A673 (cell line): ENCODE measurements at regions not wholly inside any gene's neighbourhood (a gene's known extent, or its start where the extent isn't known, plus 50 kb on each side); places are given as distances from the start of the nearest gene placed in this dataset.

ENCODE experiments used
- BruUV-seq: library from RNA; stranded (reverse); fragments of 400-500 nt; replicated peaks from 2 replicates; lab custom pipeline; 2021; lab: Mats Ljungman, UMichigan
- CTCF ChIA-PET: fragments of 300-600 bp; sonication (Branson Sonifier 250); formaldehyde crosslinking; loops from one replicate; lab custom pipeline; 2022; ENCODE audit warnings: antibody characterized with exemption; lab: Charles Lee
- POLR2A ChIA-PET: fragments of 300-600 bp; sonication (Branson Sonifier 250); formaldehyde crosslinking; loops from one replicate; lab custom pipeline; 2022; ENCODE audit warnings: antibody characterized with exemption; ENCODE audit not compliant: low non-redundant PET; lab: Charles Lee
- DNase-seq: peaks from one replicate; pipeline ENCODE4 v3.0.0-alpha.2; 2015; ENCODE audit warnings: low spot score
- H3K27ac ChIP-seq: fragments of 200-600 bp; sonication (generic); 2 replicates; pipeline ENCODE4 v1.5.1; 2016; ENCODE audit warnings: mixed run types, low read depth, mild to moderate bottlenecking, mixed read lengths, antibody characterized with exemption, low read length; ENCODE audit not compliant: poor library complexity, severe bottlenecking
- H3K27me3 ChIP-seq: fragments of 200-600 bp; sonication (generic); replicated peaks from 2 replicates; pipeline ENCODE4 v1.6.1; 2017; ENCODE audit warnings: mixed run types, low read depth, mild to moderate bottlenecking, mixed read lengths, antibody characterized with exemption, low read length; ENCODE audit not compliant: insufficient read depth, poor library complexity
- H3K36me3 ChIP-seq: fragments of 200-600 bp; sonication (generic); 2 replicates; pipeline ENCODE4 v1.6.1; 2016; ENCODE audit warnings: mixed run types, mild to moderate bottlenecking, mixed read lengths, antibody characterized with exemption, low read length; ENCODE audit not compliant: insufficient read depth, poor library complexity, severe bottlenecking
- H3K4me1 ChIP-seq: fragments of 200-600 bp; sonication (generic); 2 replicates; pipeline ENCODE4 v1.6.1; 2017; ENCODE audit warnings: mixed run types, mild to moderate bottlenecking, mixed read lengths, antibody characterized with exemption, low read length; ENCODE audit not compliant: insufficient read depth, poor library complexity, severe bottlenecking
- H3K4me3 ChIP-seq: fragments of 200-600 bp; sonication (generic); 2 replicates; pipeline ENCODE4 v1.5.1; 2016; ENCODE audit warnings: low read depth, mixed run types, mild to moderate bottlenecking, mixed read lengths, low read length; ENCODE audit not compliant: poor library complexity, severe bottlenecking
- H3K9me3 ChIP-seq: fragments of 200-600 bp; sonication (generic); 2 replicates; pipeline ENCODE4 v1.6.1; 2016; ENCODE audit warnings: mixed run types, low read depth, mild to moderate bottlenecking, mixed read lengths, antibody characterized with exemption, low read length; ENCODE audit not compliant: poor library complexity, severe bottlenecking
- CTCF ChIP-seq: fragments of 300-800, 200-600 bp; sonication (generic); conservative IDR thresholded peaks from 2 replicates; pipeline ENCODE4 v1.5.1; 2017; ENCODE audit warnings: low read depth, mild to moderate bottlenecking, antibody characterized with exemption, low read length, moderate library complexity, mixed read lengths
- EZH2 ChIP-seq: fragments of 200-600 bp; sonication (generic); IDR thresholded peaks from 2 replicates; pipeline ENCODE4 v1.6.1; 2017; ENCODE audit warnings: borderline replicate concordance, low read depth, mild to moderate bottlenecking, mixed read lengths, antibody characterized with exemption, low read length; ENCODE audit not compliant: poor library complexity, severe bottlenecking
- intact Hi-C: fragments of 100-400 bp; cut with micrococcal nuclease; formaldehyde crosslinking; loops from one replicate; pipeline ENCODE4 v1.10.0; 2022; ENCODE audit not compliant: unreplicated experiment

DNA sequence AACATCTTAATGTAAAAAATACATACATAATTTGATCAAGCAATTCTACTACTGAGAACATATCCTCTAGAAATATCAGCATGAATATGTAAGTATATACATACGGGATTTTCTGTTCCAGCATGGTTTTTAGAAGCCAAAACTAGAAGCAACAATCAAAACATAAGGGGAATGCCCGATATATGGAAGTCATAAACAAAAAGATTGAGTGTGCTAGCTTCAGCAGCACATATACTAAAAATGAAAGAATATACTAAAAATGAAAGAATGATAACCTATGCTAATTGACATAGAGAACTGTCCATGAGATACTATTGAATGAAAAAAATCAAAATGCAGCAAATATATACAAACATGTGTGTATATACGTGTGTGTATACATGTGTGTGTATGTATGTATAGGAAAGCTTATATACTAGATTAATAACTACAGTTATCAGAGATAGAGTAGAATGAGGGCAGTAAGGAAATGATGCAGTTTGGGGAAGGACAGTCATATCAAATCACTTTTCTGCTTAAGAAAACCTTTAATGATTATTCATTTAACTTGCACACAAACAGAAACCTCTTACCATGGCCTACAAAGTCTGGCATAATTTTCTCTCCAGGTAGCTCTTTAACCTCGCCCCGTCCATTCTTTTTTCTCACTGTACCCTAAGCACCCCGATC, 72.9 kb downstream of the NPY start:
- H3K9me3 ChIP-seq: no peaks in the 10 kb centered on the region
- ChIA-PET CTCF (no interaction called here), POLR2A (no interaction called here)
- intact Hi-C loops: no loop called here
- no peak for TF ChIP-seq EZH2
- no peak for TF ChIP-seq CTCF
- H3K4me1 ChIP-seq: no peaks in the 10 kb centered on the region
- H3K36me3 ChIP-seq: no peaks in the 10 kb centered on the region
- no peak overlapping the region for H3K4me3 ChIP-seq
- BruUV-seq: no TSS peak
- no peaks in the 10 kb centered on the region for H3K27me3 ChIP-seq
- no peak for DNase-seq
- H3K27ac ChIP-seq: no peak overlapping the region

DNA sequence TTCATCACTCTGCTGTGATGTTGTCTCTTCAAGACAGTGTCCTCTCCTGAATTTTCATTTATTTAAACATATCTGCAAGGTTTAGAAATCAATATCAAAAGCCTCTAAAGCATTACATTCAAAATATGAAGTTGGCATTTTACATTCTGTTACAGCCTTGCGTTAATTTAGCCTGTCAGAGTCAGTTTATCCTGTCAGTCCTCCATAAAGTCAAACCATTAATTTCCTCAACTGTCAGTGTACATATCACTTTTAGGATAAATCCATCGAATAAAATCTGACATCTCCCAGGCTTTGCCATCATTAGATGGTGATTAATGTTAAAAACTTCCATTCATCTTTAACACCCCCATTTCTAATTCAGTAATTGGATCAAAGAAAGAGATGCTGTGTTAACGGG, 77.0 kb downstream of the NPY start:
- TF ChIP-seq CTCF (no peak), EZH2 (no peak)
- Histone ChIP-seq H3K27me3 (no peaks in the 10 kb centered on the region), H3K27ac (no peak overlapping the region), H3K9me3 (no peaks in the 10 kb centered on the region), H3K4me3 (no peak overlapping the region), H3K4me1 (no peaks in the 10 kb centered on the region), H3K36me3 (no peaks in the 10 kb centered on the region)
- no peak for DNase-seq
- ChIA-PET CTCF (no interaction called here), POLR2A (no interaction called here)
- intact Hi-C loops: no loop called here
- BruUV-seq: no TSS peak

- POLR2A ChIA-PET: no interaction called here
- no TSS peak for BruUV-seq
- no peak overlapping the region for H3K27ac ChIP-seq
- no peaks in the 10 kb centered on the region for H3K4me1 ChIP-seq
- intact Hi-C loops: no loop called here
- H3K27me3 ChIP-seq: no peaks in the 10 kb centered on the region
- CTCF ChIA-PET: no interaction called here
- no peaks in the 10 kb centered on the region for H3K36me3 ChIP-seq
- H3K4me3 ChIP-seq: no peak overlapping the region
- DNase-seq: no peak
- no peaks in the 10 kb centered on the region for H3K9me3 ChIP-seq
- no peak for TF ChIP-seq EZH2
- TF ChIP-seq CTCF: no peak
Measured at GRCh38 chr7:24365606-24366005, 81.6 kb downstream of the NPY start.
